Small intestine (tissue), 7 donors: ENCODE measurements at regions not wholly inside any gene's neighbourhood (a gene's known extent, or its start where the extent isn't known, plus 50 kb on each side); places are given as distances from the start of the nearest gene placed in this dataset.
"Not testable (repeated sequence)": the region's sequence is repeated elsewhere in the genome, so short reads cannot be mapped to it uniquely, and the experiment has no call there.

Experiments used
- DNase-seq, 2 donors: peaks; one replicate each; pipeline versions ENCODE4 v3.0.0 to v3.0.0-alpha.2; 2013
- FAIRE-seq: peaks from 2 replicates; lab custom pipeline; 2012; peaks lifted over from hg19 to GRCh38; lab: Jason Lieb, UNC
- H3K27ac ChIP-seq, 3 donors: one replicate each; pipeline ENCODE4 v1.5.1; 2013; ENCODE audit warnings: low read length in 2 of 3, mild to moderate bottlenecking in 2 of 3, control low read depth in 1 of 3, inconsistent platforms in 1 of 3, low read depth in 1 of 3, moderate library complexity in 1 of 3
- H3K27me3 ChIP-seq, 3 donors: one replicate each; pipeline ENCODE4 v1.6.1; 2013; ENCODE audit warnings: low read length in 3 of 3, inconsistent platforms in 1 of 3; ENCODE audit not compliant: control insufficient read depth in 3 of 3, insufficient read depth in 3 of 3
- H3K36me3 ChIP-seq, 3 donors: one replicate each; pipeline ENCODE4 v1.6.1; 2013; ENCODE audit warnings: low read length in 3 of 3, inconsistent platforms in 1 of 3, low read depth in 1 of 3, mild to moderate bottlenecking in 1 of 3, moderate library complexity in 1 of 3; ENCODE audit not compliant: control insufficient read depth in 3 of 3, insufficient read depth in 2 of 3
- H3K4me1 ChIP-seq, 3 donors: one replicate each; pipeline ENCODE4 v1.6.1; 2013; ENCODE audit warnings: low read length in 2 of 3, inconsistent platforms in 1 of 3, low read depth in 1 of 3, mild to moderate bottlenecking in 1 of 3, moderate library complexity in 1 of 3; ENCODE audit not compliant: control insufficient read depth in 3 of 3, insufficient read depth in 2 of 3
- H3K4me3 ChIP-seq, 3 donors: one replicate each; pipeline ENCODE4 v1.5.1; 2013; ENCODE audit warnings: low read length in 3 of 3, control low read depth in 1 of 3, inconsistent platforms in 1 of 3, low read depth in 1 of 3, mild to moderate bottlenecking in 1 of 3, moderate library complexity in 1 of 3
- H3K9me3 ChIP-seq, 2 donors: one replicate each; pipeline ENCODE4 v1.6.1; 2013; ENCODE audit warnings: low read depth in 1 of 2, low read length in 1 of 2; ENCODE audit not compliant: control insufficient read depth in 2 of 2, insufficient read depth in 1 of 2
- WGBS, 3 donors: extraction: QIAGEN DNeasy Blood & Tissue Kit; methylation state at CpG; one replicate each; pipeline ENCODE4 v1.1.7; 2013; 5-methylcytosine and 5-hydroxymethylcytosine counted together
- donor health status: healthy with polysubstance abuse.
- donor health status: control.
- donor health status: control.
- donor health status: Bipolar disorder and iron deficiency.
- donor health status: healthy.

DNA sequence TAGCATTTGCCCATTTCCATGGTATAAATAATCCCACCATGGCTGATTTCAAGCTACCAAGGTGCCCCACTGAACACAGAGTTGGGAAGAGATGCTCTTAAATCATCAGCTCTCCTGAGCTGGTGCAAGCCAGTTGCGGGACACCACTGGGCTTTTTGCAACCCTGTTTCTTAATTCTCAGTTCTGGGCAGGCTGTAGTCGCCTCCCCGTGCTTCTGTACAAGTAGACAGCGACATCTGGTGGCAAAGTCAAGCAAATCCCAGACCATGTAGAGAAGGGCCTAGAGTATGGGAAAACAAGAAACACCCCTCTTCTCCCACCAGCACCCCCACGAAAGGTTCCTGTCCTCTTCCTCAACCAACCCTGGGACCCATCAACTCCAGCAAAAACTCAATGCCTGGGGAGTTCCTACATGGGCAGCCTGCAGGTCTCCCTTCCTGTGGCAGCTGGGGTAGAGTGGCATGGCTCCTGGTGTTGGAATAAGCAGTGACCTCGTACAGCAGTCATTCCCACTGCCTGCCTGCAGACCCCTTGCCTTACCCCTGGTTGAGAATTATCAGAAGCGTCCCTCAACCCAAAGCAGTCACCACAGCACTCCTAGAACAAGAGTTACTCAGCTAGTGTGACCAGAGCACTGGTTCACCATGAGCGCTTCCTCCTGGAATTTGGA is 68.4 kb downstream of the IGLL5 start:
- Histone ChIP-seq H3K27me3 (peaks cover 0 to 3% (median 0%) of the 10 kb centered on the region in 3 donors), H3K27ac (no peak overlapping the region), H3K9me3 (peaks cover 0 to 2% of the 10 kb centered on the region in 2 donors), H3K36me3 (no peaks in the 10 kb centered on the region), H3K4me3 (no peak overlapping the region), H3K4me1 (peaks cover 0 to 8% (median 4%) of the 10 kb centered on the region in 3 donors)
- FAIRE-seq: no peak
- 20 to 23% (median 23%) methylated on average over 8 of the region's 8 CpGs for WGBS, 3 donors
- peak; percentile 65 to 80 for DNase-seq

- H3K9me3 ChIP-seq: no peaks in the 10 kb centered on the region
- WGBS, 3 donors: 69 to 84% (median 82%) methylated on average over 5 of the region's 5 CpGs
- H3K4me1 ChIP-seq: peaks cover 0 to 8% (median 4%) of the 10 kb centered on the region in 3 donors
- FAIRE-seq (no peak), DNase-seq (no peak)
- H3K27me3 ChIP-seq: peaks cover 0 to 3% (median 0%) of the 10 kb centered on the region in 3 donors
- H3K27ac ChIP-seq: no peak overlapping the region
- H3K4me3 ChIP-seq: no peak overlapping the region
- no peaks in the 10 kb centered on the region for H3K36me3 ChIP-seq
Observed at GRCh38 chr22:22957090-22957489, 69.5 kb downstream of the IGLL5 start.

- H3K4me3 ChIP-seq: no peak overlapping the region
- no peak for DNase-seq
- WGBS, 3 donors: 71 to 86% (median 82%) methylated on average over 7 of the region's 7 CpGs
- no peaks in the 10 kb centered on the region for H3K9me3 ChIP-seq
- no peaks in the 10 kb centered on the region for H3K36me3 ChIP-seq
- H3K27me3 ChIP-seq: peaks cover 0 to 3% (median 0%) of the 10 kb centered on the region in 3 donors
- H3K4me1 ChIP-seq: peaks cover 0 to 8% (median 4%) of the 10 kb centered on the region in 3 donors
- FAIRE-seq: no peak
- no peak overlapping the region for H3K27ac ChIP-seq
Observed at GRCh38 chr22:22958621-22959020, 71.0 kb downstream of the IGLL5 start.

GRCh38 chr22:22959147-22959827 is 71.7 kb downstream of the IGLL5 start:
- H3K27me3 ChIP-seq: peaks cover 0 to 3% (median 0%) of the 10 kb centered on the region in 3 donors
- DNase-seq (peak; percentile 78 to 88), FAIRE-seq (no peak)
- no peaks in the 10 kb centered on the region for H3K9me3 ChIP-seq
- H3K4me3 ChIP-seq: no peak overlapping the region
- no peak overlapping the region for H3K27ac ChIP-seq
- 24 to 31% (median 25%) methylated on average over 9 of the region's 9 CpGs for WGBS, 3 donors
- H3K36me3 ChIP-seq: no peaks in the 10 kb centered on the region
- peaks cover 0 to 8% (median 4%) of the 10 kb centered on the region in 3 donors for H3K4me1 ChIP-seq

- FAIRE-seq: no peak
- DNase-seq: peak; percentile 15 to 29
- H3K27me3 ChIP-seq: peaks cover 0 to 3% (median 0%) of the 10 kb centered on the region in 3 donors
- H3K9me3 ChIP-seq: no peaks in the 10 kb centered on the region
- no peaks in the 10 kb centered on the region for H3K36me3 ChIP-seq
- peaks cover 0 to 8% (median 4%) of the 10 kb centered on the region in 3 donors for H3K4me1 ChIP-seq
- H3K27ac ChIP-seq: peak overlapping the region in 1 of 3 donors; percentile 1
- 10 to 41% (median 16%) methylated on average over 1 of the region's 1 CpG for WGBS, 3 donors
- H3K4me3 ChIP-seq: no peak overlapping the region
Observed at GRCh38 chr22:22960307-22960706, 72.7 kb downstream of the IGLL5 start.

- FAIRE-seq: no peak
- Histone ChIP-seq H3K36me3 (no peaks in the 10 kb centered on the region), H3K4me1 (peaks cover 0 to 8% (median 4%) of the 10 kb centered on the region in 3 donors), H3K27me3 (peaks cover 0 to 3% (median 0%) of the 10 kb centered on the region in 3 donors), H3K27ac (no peak overlapping the region), H3K9me3 (no peaks in the 10 kb centered on the region), H3K4me3 (no peak overlapping the region)
- 90 to 95% (median 90%) methylated on average over 1 of the region's 1 CpG for WGBS, 3 donors
- no peak for DNase-seq
Observed at GRCh38 chr22:22961574-22961973, 74.0 kb downstream of the IGLL5 start.

GRCh38 chr22:22968366-22968765 is 80.8 kb downstream of the IGLL5 start:
- H3K36me3 ChIP-seq: no peaks in the 10 kb centered on the region
- 25 to 69% (median 33%) methylated on average over 1 of the region's 1 CpG for WGBS, 3 donors
- no peak for DNase-seq
- no peak for FAIRE-seq
- H3K4me1 ChIP-seq: no peaks in the 10 kb centered on the region
- no peak overlapping the region for H3K4me3 ChIP-seq
- no peaks in the 10 kb centered on the region for H3K9me3 ChIP-seq
- no peaks in the 10 kb centered on the region for H3K27me3 ChIP-seq
- no peak overlapping the region for H3K27ac ChIP-seq

- FAIRE-seq, H3K36me3 ChIP-seq, DNase-seq, H3K27me3 ChIP-seq, H3K9me3 ChIP-seq, H3K4me3 ChIP-seq, H3K4me1 ChIP-seq, H3K27ac ChIP-seq: not testable (repeated sequence)
- WGBS, 3 donors: 55 to 63% (median 63%) methylated on average over 3 of the region's 3 CpGs
Observed at GRCh38 chr22:22972605-22973004, 85.0 kb downstream of the IGLL5 start.
